Heart left ventricle (tissue), 13 donors: ENCODE measurements at regions not wholly inside any gene's neighbourhood (a gene's known extent, or its start where the extent isn't known, plus 50 kb on each side); places are given as distances from the start of the nearest gene placed in this dataset.

Source experiments
- POLR2A ChIP-seq, 2 donors: fragments of 450-650 bp; IDR thresholded peaks; one replicate each; pipeline ENCODE4 v1.6.1; 2017; ENCODE audit warnings: antibody characterized with exemption in 2 of 2, mild to moderate bottlenecking in 2 of 2, moderate library complexity in 2 of 2
- TF ChIP-seq, protein P1 (sequence below), 12 donors: fragments of 200-600 bp; sonication (generic) in 4 of 12; IDR thresholded peaks; one replicate each; pipeline versions ENCODE4 v1.5.0 to v1.8.0; 2018 to 2022; ENCODE audit warnings: antibody characterized with exemption in 12 of 12, mild to moderate bottlenecking in 5 of 12
- donor health status: ischemic (EF 13 %, LVEDD 7.1; RV severe dilation, severe dysfunction).
- donor health status: DM: no; HTN: yes; CAD: no.
- donor health status: DM: no; HTN: no; CAD: no.
- donor health status: ischemic (EF 25% LVEDD 6.9; RV normal size, moderate dysfunction).
- donor health status: ischemic (EF 25% LVEDD 5.7; RV mildly dilated, moderate dysfunction).
- donor health status: ischemic (EF 35%, LVEDD 5.7; RV mildly dilated, moderate dysfunction).
- donor health status: nonischemic (EF 11% LVEDD 7.7; RV severe dilation, severe dysfunction).
- donor health status: DM: yes; HTN: yes; CAD: no.
- donor health status: PGD.
- donor health status: ischemic (EF 29% LVEDD 5.4; RV normal size, mild dysfunction).
- donor health status: nonischemic (EF 23%, LVEDD 6.1; RV moderate dilation, normal function).

DNA sequence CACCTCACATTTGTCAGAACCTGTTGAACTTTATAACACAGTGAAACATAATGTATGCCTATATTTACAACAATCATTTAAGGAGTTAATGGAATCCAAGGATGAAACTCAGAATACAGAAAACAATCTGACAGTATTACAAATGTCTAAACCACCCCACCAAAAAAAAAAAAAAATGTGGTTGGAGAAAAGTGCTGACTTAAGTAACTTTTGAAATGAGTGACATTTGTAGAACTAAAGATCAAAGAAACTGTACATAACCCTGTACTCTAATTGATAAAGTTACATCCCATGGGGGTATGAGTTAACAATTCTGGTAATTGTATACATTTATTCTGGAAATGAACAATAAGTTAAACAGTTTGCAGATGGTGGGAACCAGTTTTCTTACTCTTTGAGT is 372.1 kb upstream of the TMEFF2 start:
- TF ChIP-seq POLR2A (IDR thresholded peaks at IDR 0.05) = no peak
- TF ChIP-seq, protein P1, sequence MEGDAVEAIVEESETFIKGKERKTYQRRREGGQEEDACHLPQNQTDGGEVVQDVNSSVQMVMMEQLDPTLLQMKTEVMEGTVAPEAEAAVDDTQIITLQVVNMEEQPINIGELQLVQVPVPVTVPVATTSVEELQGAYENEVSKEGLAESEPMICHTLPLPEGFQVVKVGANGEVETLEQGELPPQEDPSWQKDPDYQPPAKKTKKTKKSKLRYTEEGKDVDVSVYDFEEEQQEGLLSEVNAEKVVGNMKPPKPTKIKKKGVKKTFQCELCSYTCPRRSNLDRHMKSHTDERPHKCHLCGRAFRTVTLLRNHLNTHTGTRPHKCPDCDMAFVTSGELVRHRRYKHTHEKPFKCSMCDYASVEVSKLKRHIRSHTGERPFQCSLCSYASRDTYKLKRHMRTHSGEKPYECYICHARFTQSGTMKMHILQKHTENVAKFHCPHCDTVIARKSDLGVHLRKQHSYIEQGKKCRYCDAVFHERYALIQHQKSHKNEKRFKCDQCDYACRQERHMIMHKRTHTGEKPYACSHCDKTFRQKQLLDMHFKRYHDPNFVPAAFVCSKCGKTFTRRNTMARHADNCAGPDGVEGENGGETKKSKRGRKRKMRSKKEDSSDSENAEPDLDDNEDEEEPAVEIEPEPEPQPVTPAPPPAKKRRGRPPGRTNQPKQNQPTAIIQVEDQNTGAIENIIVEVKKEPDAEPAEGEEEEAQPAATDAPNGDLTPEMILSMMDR (IDR thresholded peaks at IDR 0.05) = no peak
